Pancreas (tissue), 10 donors: ENCODE measurements at regions not wholly inside any gene's neighbourhood (a gene's known extent, or its start where the extent isn't known, plus 50 kb on each side); places are given as distances from the start of the nearest gene placed in this dataset.

Experiments used
- ATAC-seq, 4 donors: fragments of 200-7000 bp; cut with Tn5 transposase; one replicate each; pipeline versions ENCODE4 v1.8.0 to v1.9.1; 2020; ENCODE audit warnings: mild to moderate bottlenecking in 4 of 4, moderate library complexity in 4 of 4
- DNase-seq, 6 donors: peaks; one replicate each; pipeline ENCODE4 v3.0.0-alpha.2; 2020
- FAIRE-seq: peaks from 2 replicates; lab custom pipeline; 2012; peaks lifted over from hg19 to GRCh38; lab: Jason Lieb, UNC
- H3K27ac ChIP-seq, 4 donors: fragments of 200-600 bp; sonication (generic); 1 replicate in 3 of 4; 2 replicates in 1 of 4; pipeline versions ENCODE4 v1.5.0 to v1.8.0; 2020
- H3K27me3 ChIP-seq, 4 donors: fragments of 200-600 bp; one replicate each; pipeline ENCODE4 v1.8.0; 2021
- H3K36me3 ChIP-seq, 3 donors: fragments of 200-600 bp; sonication (generic) in 1 of 3; one replicate each; pipeline versions ENCODE4 v1.5.0 to v1.8.0; 2020 to 2021
- H3K4me1 ChIP-seq, 3 donors: fragments of 200-600 bp; one replicate each; pipeline ENCODE4 v1.8.0; 2021
- H3K4me3 ChIP-seq, 4 donors: fragments of 200-600 bp; sonication (generic) in 2 of 4; one replicate each; pipeline versions ENCODE4 v1.5.0 to v1.8.0; 2020 to 2021
- H3K9me3 ChIP-seq, 4 donors: fragments of 200-600 bp; one replicate each; pipeline ENCODE4 v1.8.0; 2021
- WGBS, 2 donors: extraction: QIAGEN DNeasy Blood & Tissue Kit; methylation state at CpG; one replicate each; pipeline ENCODE4 v1.1.7; 2013; 5-methylcytosine and 5-hydroxymethylcytosine counted together
- intact Hi-C, 3 donors: fragments of 100-400 bp; cut with DNase I; formaldehyde crosslinking; loops; one replicate each; pipeline versions ENCODE4 v1.11.1 to v1.14.2; 2022
- TF ChIP-seq, protein P1 (sequence below), 4 donors: fragments of 200-600 bp; sonication (generic) in 3 of 4; IDR thresholded peaks; one replicate each; pipeline versions ENCODE4 v1.5.0 to v1.8.0; 2021; ENCODE audit warnings: antibody characterized with exemption in 4 of 4
- donor health status: healthy with polysubstance abuse.
- donor health status: DM: no; HTN: no; CAD: no; lungs with moderate emphysema.
- donor health status: DM: no; HTN: no; CAD: no.
- donor health status: control.
- donor health status: control.
- donor health status: Bipolar disorder and iron deficiency.
- donor health status: DM: yes; HTN: yes; CAD: no.
- donor health status: DM: no; HTN: no; CAD: no.
- donor health status: DM: no; HTN: no; CAD: no.
- donor health status: DM: yes; HTN: yes; CAD: no.

DNA sequence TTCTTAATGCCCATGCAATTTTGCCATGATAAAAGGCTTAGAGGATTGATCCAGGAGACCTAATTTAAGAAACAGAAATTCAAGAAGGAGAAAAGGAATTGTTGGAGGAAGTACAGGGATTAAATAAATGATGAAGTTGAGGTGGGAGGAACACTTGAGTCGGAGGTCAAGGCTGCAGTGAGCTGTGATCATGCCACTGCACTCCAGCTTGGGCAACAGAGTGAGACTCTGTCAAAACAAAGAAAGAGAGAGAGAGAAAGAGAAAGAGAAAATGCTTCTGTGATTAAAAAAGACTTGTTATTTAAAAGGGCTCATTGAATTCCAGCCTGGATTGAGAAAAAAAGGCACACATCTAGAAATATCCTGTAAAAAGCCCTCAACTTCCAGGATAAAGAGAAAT lies 123.2 kb downstream of the B3GNT2 start:
- FAIRE-seq (no peak), ATAC-seq (no peak), DNase-seq (no peak)
- intact Hi-C loops: no loop called here
- no peak overlapping the region for H3K27ac ChIP-seq
- no peaks in the 10 kb centered on the region for H3K9me3 ChIP-seq
- TF ChIP-seq, protein P1, sequence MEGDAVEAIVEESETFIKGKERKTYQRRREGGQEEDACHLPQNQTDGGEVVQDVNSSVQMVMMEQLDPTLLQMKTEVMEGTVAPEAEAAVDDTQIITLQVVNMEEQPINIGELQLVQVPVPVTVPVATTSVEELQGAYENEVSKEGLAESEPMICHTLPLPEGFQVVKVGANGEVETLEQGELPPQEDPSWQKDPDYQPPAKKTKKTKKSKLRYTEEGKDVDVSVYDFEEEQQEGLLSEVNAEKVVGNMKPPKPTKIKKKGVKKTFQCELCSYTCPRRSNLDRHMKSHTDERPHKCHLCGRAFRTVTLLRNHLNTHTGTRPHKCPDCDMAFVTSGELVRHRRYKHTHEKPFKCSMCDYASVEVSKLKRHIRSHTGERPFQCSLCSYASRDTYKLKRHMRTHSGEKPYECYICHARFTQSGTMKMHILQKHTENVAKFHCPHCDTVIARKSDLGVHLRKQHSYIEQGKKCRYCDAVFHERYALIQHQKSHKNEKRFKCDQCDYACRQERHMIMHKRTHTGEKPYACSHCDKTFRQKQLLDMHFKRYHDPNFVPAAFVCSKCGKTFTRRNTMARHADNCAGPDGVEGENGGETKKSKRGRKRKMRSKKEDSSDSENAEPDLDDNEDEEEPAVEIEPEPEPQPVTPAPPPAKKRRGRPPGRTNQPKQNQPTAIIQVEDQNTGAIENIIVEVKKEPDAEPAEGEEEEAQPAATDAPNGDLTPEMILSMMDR (IDR thresholded peaks at IDR 0.05): no peak
- no peaks in the 10 kb centered on the region for H3K36me3 ChIP-seq
- no peak overlapping the region for H3K4me3 ChIP-seq
- no peaks in the 10 kb centered on the region for H3K4me1 ChIP-seq
- H3K27me3 ChIP-seq: no peaks in the 10 kb centered on the region
- 57 to 68% methylated on average over 1 of the region's 1 CpG for WGBS, 2 donors

DNA sequence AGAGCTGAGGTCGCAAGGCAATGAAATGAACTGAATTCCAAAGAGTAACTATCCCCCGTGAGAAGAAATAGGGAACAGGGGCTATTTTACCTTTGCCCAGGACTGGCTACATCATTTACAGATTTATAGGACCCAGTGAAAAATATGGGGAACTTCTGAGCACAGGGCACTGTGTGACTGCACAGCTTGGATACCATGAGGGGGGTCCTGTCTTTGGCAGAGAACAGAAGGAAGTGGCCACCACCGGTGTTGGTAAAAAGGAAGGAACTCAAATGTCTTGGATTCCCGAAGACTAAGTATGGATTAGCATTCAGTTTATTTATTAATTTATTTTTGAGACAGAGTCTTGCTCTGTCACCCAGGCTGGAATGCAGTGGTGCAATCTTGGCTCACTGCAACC lies 119.6 kb downstream of the B3GNT2 start:
- TF ChIP-seq, protein P1 (IDR thresholded peaks at IDR 0.05): no peak
- 78 to 79% methylated on average over 4 of the region's 4 CpGs for WGBS, 2 donors
- DNase-seq: no peak
- H3K4me1 ChIP-seq: no peaks in the 10 kb centered on the region
- intact Hi-C loops: no loop called here
- no peak overlapping the region for H3K27ac ChIP-seq
- FAIRE-seq: no peak
- H3K36me3 ChIP-seq: no peaks in the 10 kb centered on the region
- no peak for ATAC-seq
- no peak overlapping the region for H3K4me3 ChIP-seq
- H3K9me3 ChIP-seq: no peaks in the 10 kb centered on the region
- no peaks in the 10 kb centered on the region for H3K27me3 ChIP-seq

DNA sequence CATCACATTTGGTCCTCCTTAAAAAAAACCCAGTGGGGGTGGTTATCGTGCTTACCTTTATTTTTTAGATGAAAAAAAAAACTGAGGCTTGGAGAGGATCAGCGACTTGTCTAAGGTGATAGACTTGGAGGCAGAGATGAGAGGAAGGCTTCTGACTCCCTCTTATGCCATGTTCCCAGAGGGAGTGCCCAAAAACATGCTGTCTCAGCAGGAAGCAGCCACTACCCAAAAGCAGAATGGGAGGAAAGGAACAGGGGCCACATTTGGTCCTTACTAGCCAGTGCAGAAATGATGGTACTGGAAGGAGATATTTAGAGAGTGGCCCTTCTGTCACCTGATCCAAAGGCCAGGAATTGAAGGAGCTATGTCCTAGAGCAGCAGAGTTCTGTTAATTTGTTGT lies 118.4 kb downstream of the B3GNT2 start:
- ATAC-seq (no peak), FAIRE-seq (no peak), DNase-seq (no peak)
- Histone ChIP-seq H3K36me3 (no peaks in the 10 kb centered on the region), H3K27ac (no peak overlapping the region), H3K9me3 (no peaks in the 10 kb centered on the region), H3K27me3 (no peaks in the 10 kb centered on the region), H3K4me1 (no peaks in the 10 kb centered on the region), H3K4me3 (no peak overlapping the region)
- WGBS, 2 donors: 81 to 83% methylated on average over 2 of the region's 2 CpGs
- intact Hi-C loops: no loop called here
- TF ChIP-seq, protein P1 (IDR thresholded peaks at IDR 0.05): no peak

DNA sequence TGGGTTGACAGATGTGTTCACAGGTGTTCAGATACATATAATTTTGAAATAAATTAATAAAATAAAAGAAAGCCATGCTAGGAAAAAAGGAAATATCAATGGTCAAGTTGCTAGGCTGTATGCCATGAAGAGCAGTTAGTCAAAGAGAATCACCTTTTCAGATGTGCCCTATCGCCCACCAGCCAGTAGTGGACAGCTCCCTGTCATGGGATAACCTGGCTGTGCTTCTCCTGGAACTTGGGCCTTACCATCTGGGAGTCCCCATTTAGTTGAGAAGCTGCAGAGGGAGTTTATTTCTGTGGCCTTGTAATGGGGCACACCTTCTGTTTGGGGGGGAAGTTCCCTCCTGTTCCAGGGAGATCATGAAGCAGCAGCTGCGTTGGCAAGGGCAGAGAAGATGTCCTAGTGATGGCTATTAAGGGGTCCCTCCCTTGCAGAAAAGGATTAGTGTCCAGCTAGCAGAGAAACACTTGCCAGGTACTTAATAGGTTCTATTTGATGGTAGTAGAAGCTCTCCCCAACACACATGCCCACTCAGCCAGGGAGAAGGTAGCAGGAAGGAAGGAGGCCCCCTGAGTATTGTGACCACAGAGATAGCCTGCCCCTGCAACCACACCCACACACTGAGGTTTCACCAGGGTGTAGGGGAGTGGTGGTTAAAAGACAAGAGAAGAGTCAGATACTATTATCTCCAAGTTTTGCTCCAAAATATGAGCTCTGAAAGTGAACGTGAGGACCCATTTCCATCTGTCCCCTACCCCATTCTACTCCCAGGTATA lies 117.7 kb downstream of the B3GNT2 start:
- Histone ChIP-seq H3K27me3 (no peaks in the 10 kb centered on the region), H3K36me3 (no peaks in the 10 kb centered on the region), H3K9me3 (no peaks in the 10 kb centered on the region), H3K27ac (no peak overlapping the region), H3K4me1 (no peaks in the 10 kb centered on the region), H3K4me3 (no peak overlapping the region)
- TF ChIP-seq, protein P1 (IDR thresholded peaks at IDR 0.05): no peak
- WGBS, 2 donors: 88 to 91% methylated on average over 3 of the region's 3 CpGs
- FAIRE-seq (no peak), ATAC-seq (no peak), DNase-seq (no peak)
- intact Hi-C loops: no loop called here

DNA sequence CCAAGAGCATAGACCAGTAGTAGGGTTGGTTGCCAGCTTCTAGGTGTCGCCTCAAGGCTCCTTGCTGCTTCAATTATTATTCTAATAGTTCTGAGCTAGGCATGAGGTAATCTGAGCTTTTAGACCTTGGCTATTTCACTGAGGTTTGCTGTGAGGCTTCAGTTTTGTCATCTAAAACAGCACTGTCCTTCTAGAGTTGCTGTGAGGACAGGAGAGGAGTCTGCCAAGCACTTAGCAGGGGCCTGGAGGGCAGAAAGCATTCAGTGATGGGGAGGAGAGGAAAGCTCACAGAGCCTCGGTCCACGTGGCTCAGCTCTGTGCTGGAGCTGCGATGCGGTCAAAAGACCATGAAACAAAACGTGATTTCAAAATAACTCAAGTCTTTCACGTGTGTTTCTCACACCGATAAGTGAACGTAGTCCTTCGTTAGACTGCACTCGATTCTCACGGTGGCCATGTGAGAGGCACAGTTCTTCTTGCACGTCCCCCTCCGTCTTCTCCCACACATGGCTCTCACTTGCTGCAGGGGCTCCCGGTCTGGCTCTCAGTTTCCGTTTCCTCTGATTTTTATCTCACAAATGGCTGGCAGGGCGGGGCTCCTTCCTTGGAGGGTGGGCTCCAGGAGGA lies 113.7 kb downstream of the B3GNT2 start:
- no peak for ATAC-seq
- 79 to 80% methylated on average over 17 of the region's 17 CpGs for WGBS, 2 donors
- Histone ChIP-seq H3K4me3 (no peak overlapping the region), H3K4me1 (peaks cover 0 to 17% (median 0%) of the 10 kb centered on the region in 3 donors), H3K9me3 (no peaks in the 10 kb centered on the region), H3K27me3 (no peaks in the 10 kb centered on the region), H3K27ac (no peak overlapping the region), H3K36me3 (no peaks in the 10 kb centered on the region)
- no peak for FAIRE-seq
- TF ChIP-seq, protein P1 (IDR thresholded peaks at IDR 0.05): no peak
- no peak for DNase-seq
- intact Hi-C loops: no loop called here
